Adrenal gland (tissue), 9 donors: ENCODE measurements at regions not wholly inside any gene's neighbourhood (a gene's known extent, or its start where the extent isn't known, plus 50 kb on each side); places are given as distances from the start of the nearest gene placed in this dataset.

Experiments used
- DNase-seq, 7 donors: peaks; one replicate each; pipeline ENCODE4 v3.0.0-alpha.2; 2019 to 2020
- H3K27ac ChIP-seq, 5 donors: fragments of 200-600 bp; sonication (generic) in 4 of 5; 1 replicate in 3 of 5; 2 replicates in 2 of 5; pipeline versions ENCODE4 v1.5.1 to v1.8.0; 2016 to 2020; ENCODE audit warnings: mild to moderate bottlenecking in 1 of 5
- H3K27me3 ChIP-seq: fragments of 200-600 bp; 2 replicates; pipeline ENCODE4 v1.8.0; 2021
- H3K36me3 ChIP-seq, 2 donors: fragments of 200-600 bp; replicated peaks in 1 of 2; 1 replicate in 1 of 2; 2 replicates in 1 of 2; pipeline versions ENCODE4 v1.5.1 to v1.8.0; 2018 to 2022
- H3K4me1 ChIP-seq, 2 donors: fragments of 200-600 bp; replicated peaks in 1 of 2; 1 replicate in 1 of 2; 2 replicates in 1 of 2; pipeline versions ENCODE4 v1.5.1 to v1.8.0; 2018 to 2021
- H3K4me3 ChIP-seq, 4 donors: fragments of 200-600 bp; sonication (generic) in 3 of 4; one replicate each; pipeline ENCODE4 v1.5.1; 2016 to 2018
- H3K9me3 ChIP-seq, 3 donors: fragments of 200-600 bp; sonication (generic) in 1 of 3; replicated peaks in 1 of 3; 1 replicate in 2 of 3; 2 replicates in 1 of 3; pipeline versions ENCODE4 v1.5.1 to v1.8.0; 2016 to 2021
- CTCF ChIP-seq, 6 experiments: fragments of 450-650 bp in 4 of 6; fragments of 200-600 bp in 2 of 6; sonication (generic) in 1 of 6; IDR thresholded peaks; 1 replicate in 5 of 6; 2 replicates in 1 of 6; pipeline versions ENCODE4 v1.5.1 to v1.8.0; 2016 to 2021; ENCODE audit warnings: antibody characterized with exemption in 6 of 6, mild to moderate bottlenecking in 2 of 6, moderate library complexity in 1 of 6
- POLR2A ChIP-seq, 2 donors: fragments of 450-650 bp; IDR thresholded peaks; one replicate each; pipeline ENCODE4 v1.6.1; 2017; ENCODE audit warnings: antibody characterized with exemption in 2 of 2, mild to moderate bottlenecking in 2 of 2, moderate library complexity in 1 of 2
- WGBS, 4 donors: extraction: QIAGEN DNeasy Blood & Tissue Kit in 2 of 4; methylation state at CpG; one replicate each; pipeline versions ENCODE4 v1.1.5 to v1.1.7; 2013 to 2017; 5-methylcytosine and 5-hydroxymethylcytosine counted together
- intact Hi-C, 2 donors: fragments of 100-400 bp; cut with DNase I; formaldehyde crosslinking; loops; one replicate each; pipeline versions ENCODE4 v1.14.1 to v1.15.0; 2022 to 2023
- donor health status: healthy with polysubstance abuse.
- donor health status: Bipolar disorder and iron deficiency.
- donor health status: DM: yes; HTN: yes; CAD: no.
- donor health status: DM: no; HTN: no; CAD: no.
- donor health status: DM: no; HTN: no; CAD: no.

- Histone ChIP-seq H3K27me3 (no peaks in the 10 kb centered on the region), H3K9me3 (no peaks in the 10 kb centered on the region), H3K36me3 (no peaks in the 10 kb centered on the region), H3K4me1 (no peaks in the 10 kb centered on the region), H3K27ac (no peak overlapping the region), H3K4me3 (no peak overlapping the region)
- intact Hi-C loops: no loop called here
- peak in 3 of 7 donors; percentile 17 to 25 (median 19) for DNase-seq
- WGBS, 4 donors: 31 to 50% (median 44%) methylated on average over 7 of the region's 7 CpGs
- TF ChIP-seq POLR2A (IDR thresholded peaks at IDR 0.05) (no peak), CTCF (IDR thresholded peaks at IDR 0.05) (no peak)
These were observed 355.0 kb upstream of the MAP3K7 start for GRCh38 chr6:90941885-90942284.

- Histone ChIP-seq H3K4me1 (no peaks in the 10 kb centered on the region), H3K27me3 (no peaks in the 10 kb centered on the region), H3K36me3 (no peaks in the 10 kb centered on the region), H3K9me3 (no peaks in the 10 kb centered on the region), H3K27ac (no peak overlapping the region), H3K4me3 (peak overlapping the region in 2 of 4 donors; percentile 0 to 27)
- intact Hi-C loops: no loop called here
- DNase-seq: peak in 2 of 7 donors; percentile 3 to 20
- WGBS, 4 donors: 10 to 17% (median 14%) methylated on average over 5 of the region's 5 CpGs
- TF ChIP-seq POLR2A (IDR thresholded peaks at IDR 0.05) (no peak), CTCF (IDR thresholded peaks at IDR 0.05) (peak; percentile 45 to 74 (median 68))
These were observed 354.1 kb upstream of the MAP3K7 start for GRCh38 chr6:90940812-90941481.

GRCh38 chr6:90939906-90940305, 353.0 kb upstream of the MAP3K7 start:
- H3K27me3 ChIP-seq: no peaks in the 10 kb centered on the region
- 57 to 87% (median 77%) methylated on average over 1 of the region's 1 CpG for WGBS, 4 donors
- no peaks in the 10 kb centered on the region for H3K4me1 ChIP-seq
- H3K27ac ChIP-seq: no peak overlapping the region
- no peak overlapping the region for H3K4me3 ChIP-seq
- DNase-seq: no peak
- intact Hi-C loops: no loop called here
- TF ChIP-seq POLR2A (IDR thresholded peaks at IDR 0.05) (no peak), CTCF (IDR thresholded peaks at IDR 0.05) (no peak)
- no peaks in the 10 kb centered on the region for H3K36me3 ChIP-seq
- no peaks in the 10 kb centered on the region for H3K9me3 ChIP-seq

GRCh38 chr6:90938122-90938521, 351.2 kb upstream of the MAP3K7 start:
- Histone ChIP-seq H3K4me3 (no peak overlapping the region), H3K9me3 (no peaks in the 10 kb centered on the region), H3K36me3 (no peaks in the 10 kb centered on the region), H3K27ac (no peak overlapping the region), H3K4me1 (no peaks in the 10 kb centered on the region), H3K27me3 (no peaks in the 10 kb centered on the region)
- TF ChIP-seq POLR2A (IDR thresholded peaks at IDR 0.05) (no peak), CTCF (IDR thresholded peaks at IDR 0.05) (no peak)
- no peak for DNase-seq
- intact Hi-C loops: no loop called here
